Ramos (cell line): ENCODE measurements at regions not wholly inside any gene's neighbourhood (a gene's known extent, or its start where the extent isn't known, plus 50 kb on each side); places are given as distances from the start of the nearest gene placed in this dataset.
"Not testable (repeated sequence)": the region's sequence is repeated elsewhere in the genome, so short reads cannot be mapped to it uniquely, and the experiment has no call there.

Source experiments
- in situ Hi-C: fragments of 300-500 bp; cut with MboI; formaldehyde crosslinking; loops from one replicate; pipeline ENCODE4 v1.14.3; 2022; ENCODE audit warnings: low sequenced_read_pairs; ENCODE audit not compliant: unreplicated experiment

DNA sequence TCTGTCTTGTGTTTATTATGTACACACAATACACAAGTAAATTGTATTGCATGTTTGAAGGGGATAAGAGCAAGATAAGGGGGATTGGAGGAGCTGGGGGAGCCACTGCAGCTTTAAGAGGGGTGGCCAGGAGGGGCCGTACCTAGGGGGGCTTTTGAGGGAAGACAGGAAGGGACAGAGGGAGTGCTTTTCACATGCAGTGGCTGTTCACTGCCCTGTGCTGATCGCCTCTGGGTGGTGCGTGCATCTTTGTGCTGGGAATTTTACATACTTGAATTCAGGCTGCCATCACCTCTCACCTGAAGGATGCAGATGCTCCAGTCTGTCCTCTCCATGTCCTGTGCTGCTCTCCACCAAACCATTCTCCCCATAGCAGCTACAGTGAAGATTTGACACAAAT, 179.5 kb downstream of the PTPRU start:
- in situ Hi-C loops = no loop called here

DNA sequence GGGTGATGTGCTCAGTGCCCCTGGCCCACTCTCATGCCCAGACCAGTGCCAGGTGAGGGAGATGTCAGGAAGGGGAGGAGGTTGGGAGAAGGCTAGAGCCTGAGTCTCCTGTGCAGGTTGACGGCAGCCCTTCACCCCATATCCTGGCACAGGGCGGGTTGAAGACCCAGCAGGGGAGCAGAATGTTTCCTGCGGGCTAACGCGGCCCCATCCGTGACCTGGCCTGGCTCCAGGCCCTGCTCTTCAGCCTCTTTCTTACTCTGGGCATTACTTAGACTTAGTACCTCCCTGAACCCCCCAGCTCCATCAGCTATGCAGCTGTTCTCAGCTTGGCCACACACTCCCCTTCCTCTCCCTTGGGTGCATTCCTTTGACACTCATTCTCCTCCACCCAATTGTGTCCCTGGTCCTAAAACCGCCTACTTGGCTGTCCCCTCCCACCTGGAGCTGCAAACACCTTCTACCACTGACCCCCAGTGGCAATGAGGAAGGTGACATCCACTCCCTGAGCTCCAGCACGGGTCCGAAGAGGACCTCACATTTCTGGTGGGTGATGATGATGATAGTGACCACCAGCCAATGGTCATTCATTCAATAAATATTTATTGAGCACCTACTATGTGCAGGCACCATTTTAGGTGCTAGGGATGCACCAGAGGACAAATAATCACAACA, 179.0 kb downstream of the PTPRU start:
- in situ Hi-C loops = no loop called here

DNA sequence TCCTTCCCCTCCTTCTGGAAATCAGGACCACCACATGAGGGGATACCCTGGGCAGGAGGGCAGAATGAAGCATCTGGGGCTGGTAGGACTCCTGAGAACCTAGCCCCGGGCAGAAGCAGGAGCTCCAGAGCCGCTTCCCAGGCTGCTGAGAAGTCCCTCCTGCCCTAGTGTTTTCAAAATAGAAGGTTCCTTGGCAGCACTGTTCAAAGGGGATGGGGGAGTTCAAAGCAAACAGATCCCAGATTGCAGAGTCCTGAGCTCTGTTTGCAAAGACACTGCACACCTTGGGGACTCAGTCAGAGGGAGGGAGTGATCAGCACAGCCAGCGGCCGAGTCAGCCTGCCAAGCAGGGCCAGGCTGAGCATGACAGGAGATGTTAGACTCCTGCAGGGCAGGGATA, 177.8 kb downstream of the PTPRU start:
- in situ Hi-C loops = no loop called here

DNA sequence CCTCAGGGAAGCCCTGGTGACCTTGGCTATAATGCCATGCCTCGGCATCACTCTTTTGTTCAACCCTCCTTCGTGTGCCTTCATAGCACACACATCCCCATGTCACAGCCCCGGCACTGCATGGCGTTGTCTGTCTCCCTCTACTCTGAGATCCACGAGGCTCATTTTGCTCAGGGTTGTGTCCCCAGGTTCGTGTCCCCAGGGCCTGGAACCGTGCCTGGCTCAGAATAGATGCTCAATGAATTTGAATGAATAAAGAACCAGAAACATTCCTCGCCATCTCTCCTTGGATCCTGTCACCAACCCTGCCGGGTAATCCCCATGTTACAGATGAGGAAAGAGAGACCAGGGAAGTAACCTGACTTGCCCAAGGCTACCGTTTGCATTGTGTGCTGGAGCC, 177.3 kb downstream of the PTPRU start:
- in situ Hi-C loops = no loop called here

DNA sequence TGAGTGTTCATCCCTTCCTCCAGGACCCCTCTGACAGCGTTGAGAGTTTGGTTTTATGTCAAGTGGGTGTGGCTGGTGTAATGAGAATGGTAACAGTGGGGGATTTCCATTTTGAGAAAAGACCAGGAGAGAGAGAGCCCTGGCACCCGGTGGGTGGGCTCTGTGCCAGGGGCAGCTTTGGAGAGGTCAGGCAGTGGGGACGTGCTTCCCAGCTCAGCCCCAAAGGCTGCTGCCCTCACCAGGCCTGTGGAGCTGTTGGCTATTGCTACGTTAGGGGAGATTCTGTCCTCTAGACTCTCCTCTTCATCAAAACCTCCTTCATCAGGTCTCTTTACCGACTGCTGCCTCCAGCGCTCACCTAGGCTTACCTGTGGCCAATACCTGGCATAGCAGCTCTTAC, 176.3 kb downstream of the PTPRU start:
- in situ Hi-C loops = no loop called here

DNA sequence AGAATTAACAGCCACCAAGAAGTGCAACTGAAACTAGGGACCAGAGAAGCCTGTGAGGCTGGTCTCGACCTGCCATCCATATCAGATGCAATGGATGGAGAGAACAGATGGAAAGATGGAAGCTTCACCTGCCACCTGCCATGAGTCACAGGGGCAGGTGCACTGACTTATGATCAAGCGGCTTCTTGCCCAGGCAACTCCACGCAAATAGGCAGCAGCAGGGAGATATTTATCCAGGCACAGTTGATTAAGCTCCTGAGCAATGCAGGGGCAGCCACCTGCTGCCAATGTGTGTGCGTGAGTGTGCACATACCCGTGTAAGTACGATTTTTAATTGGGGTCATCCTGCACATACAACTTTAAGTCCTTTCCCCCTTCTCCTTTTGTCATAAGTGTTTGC, 174.2 kb downstream of the PTPRU start:
- in situ Hi-C loops = no loop called here

DNA sequence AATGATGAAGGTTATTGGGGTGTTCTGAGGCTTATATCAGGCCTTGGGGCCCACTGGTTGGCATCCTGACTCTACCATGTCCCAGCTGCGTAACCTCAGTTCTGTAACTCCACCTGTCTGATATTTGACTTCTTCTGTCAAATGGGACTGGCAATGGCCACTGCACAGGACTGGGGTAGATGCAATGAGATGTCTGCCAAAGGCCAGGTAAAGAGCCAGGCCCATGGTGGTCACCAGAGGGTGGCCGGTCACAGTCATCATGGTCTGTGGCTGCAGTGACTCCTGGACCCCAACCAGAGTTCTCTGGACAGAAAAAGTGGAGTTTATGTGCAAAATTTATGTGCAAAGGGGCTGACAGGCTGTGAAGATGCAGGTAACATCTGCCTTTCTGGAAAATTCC, 173.3 kb downstream of the PTPRU start:
- in situ Hi-C loops = no loop called here

DNA sequence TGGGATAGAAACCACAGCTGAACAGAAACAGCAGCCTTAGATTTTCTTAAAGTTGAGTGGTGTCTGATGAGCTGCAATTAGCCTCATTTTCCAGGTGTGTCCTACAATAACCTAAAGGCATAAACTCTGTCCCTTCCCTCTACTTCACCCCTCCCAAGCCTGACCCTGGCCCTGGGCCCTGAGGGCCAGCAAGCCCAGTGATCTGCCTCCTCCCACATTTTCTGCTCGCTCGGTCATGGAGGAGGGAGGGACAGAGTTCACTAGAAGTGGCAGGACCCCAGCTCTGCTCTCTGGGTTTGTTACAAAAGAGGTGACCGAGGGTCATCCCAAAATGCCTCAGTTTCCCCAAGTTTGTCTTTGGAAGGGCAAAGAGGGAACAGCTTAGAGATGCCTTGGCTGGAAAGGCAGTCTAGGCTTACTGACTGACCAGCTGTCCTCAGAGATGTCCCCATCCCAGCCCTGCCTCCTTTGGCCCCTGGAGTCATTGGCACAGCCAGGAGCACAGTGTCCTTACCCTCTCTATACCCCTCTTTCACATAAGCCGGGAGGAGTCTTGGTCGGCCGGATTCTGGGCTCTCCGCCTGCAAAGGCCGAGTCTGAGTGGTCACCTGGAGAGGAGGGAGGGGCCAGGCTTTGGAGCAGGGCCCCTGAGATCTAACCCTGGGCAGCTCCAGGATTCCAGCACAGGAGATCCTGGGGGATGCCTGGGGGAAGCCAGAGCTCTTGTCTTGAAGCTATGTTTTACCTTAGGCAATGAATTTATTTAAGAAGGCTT, 172.7 kb downstream of the PTPRU start:
- in situ Hi-C loops = no loop called here

DNA sequence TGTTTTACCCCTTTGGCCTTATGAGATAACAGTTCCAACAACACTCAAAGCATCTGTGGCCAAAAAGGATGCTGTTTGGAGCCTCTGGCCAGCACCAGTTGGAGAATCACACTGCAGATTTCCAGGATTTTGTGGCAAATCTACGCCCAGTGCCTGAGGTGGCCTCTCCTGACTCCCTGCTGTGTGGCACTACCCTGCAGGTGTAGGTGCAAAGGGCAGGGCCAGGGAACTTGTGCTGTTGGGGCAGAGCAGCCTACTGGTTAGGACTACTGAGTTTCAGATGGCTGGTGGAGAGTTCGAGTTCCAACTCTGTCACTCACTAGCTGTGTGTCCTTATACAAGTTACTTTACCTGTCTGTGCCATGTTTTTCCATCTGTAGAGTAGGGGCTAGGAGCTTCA, 170.5 kb downstream of the PTPRU start:
- in situ Hi-C loops = no loop called here

DNA sequence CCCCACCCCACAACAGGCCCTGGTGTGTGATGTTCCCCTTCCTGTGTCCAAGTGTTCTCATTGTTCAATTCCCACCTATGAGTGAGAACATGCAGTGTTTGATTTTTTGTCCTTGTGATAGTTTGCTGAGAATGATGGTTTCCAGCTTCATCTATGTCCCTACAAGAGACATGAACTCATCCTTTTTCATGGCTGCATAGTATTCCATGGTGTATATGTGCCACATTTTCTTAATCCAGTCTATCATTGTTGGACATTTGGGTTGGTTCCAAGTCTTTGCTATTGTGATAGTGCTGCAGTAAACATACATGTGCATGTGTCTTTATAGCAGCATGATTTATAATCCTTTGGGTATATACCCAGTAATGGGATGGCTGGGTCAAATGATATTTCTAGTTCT, 163.9 kb downstream of the PTPRU start:
- in situ Hi-C loops = not testable (repeated sequence)

DNA sequence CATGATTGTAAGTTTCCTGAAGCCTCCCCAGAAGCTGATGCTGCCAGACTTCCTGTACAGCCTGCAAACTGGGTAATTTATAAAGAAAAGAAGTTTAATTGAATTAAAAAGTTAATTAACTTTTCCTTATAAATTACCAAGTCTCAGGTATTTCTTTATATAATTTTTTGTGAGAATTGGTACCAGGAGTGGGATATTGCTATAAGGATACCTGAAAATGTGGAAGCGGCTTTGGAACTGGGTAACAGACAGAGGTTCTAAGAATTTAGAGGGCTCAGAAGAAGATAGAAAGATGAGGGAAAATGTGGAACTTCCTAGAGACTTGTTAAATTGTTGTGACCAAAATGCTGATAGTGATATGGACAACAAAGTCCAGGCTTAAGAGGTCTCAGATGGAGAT, 163.1 kb downstream of the PTPRU start:
- in situ Hi-C loops = no loop called here

DNA sequence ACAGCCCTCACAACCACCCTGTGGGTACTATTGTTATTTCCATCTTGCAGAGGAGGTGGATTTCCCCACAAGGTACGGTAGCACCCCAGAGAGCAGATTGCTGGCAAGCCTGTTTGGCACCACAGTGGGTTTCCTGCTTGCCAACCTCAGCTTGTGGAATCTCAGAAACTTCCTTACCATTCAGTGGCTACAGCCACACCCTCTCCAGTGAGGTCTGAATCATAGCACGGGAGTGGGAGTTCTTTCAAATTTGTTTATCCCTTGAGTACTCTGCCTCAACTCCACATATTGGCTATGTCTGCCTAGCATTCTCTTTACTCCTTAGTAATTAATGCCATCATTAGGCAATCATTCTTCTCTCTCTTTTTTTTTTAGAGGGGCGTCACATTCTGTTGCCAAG, 162.1 kb downstream of the PTPRU start:
- in situ Hi-C loops = no loop called here

DNA sequence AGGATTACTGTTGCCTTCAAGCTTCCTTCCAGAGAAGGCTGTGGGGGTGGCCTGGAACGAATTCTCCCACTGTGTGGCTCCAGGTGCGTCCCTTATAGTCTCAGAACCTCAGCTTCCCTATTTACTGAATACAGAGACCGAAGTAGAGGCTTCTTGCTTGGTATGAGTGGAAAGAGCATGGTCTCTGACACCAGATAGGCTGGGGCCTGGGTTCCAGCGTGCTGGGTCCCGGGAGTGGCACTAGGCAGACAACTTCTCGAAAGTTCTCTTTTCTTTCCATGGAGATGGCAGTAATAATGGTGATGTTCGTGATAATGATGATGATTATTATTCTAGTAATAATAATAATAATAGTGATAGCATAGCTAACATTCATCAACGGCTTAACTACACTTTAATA, 161.7 kb downstream of the PTPRU start:
- in situ Hi-C loops = no loop called here

DNA sequence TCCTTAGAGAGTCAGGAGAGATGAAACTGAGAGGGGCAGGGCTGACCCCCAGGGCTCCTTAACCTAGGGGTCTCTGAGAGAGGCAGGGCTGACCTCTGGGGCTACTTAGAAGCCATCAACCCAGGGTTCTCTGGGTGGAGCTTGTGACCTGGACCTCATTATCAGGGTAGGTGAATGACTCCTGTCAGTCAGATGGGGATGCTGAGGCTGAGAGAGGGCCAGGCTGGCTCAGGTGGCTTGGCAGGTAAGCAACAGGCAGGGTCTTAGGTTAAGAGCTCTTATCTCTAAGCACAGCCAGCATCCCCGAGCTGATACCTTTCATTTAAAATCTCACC, 160.9 kb downstream of the PTPRU start:
- in situ Hi-C loops = no loop called here

DNA sequence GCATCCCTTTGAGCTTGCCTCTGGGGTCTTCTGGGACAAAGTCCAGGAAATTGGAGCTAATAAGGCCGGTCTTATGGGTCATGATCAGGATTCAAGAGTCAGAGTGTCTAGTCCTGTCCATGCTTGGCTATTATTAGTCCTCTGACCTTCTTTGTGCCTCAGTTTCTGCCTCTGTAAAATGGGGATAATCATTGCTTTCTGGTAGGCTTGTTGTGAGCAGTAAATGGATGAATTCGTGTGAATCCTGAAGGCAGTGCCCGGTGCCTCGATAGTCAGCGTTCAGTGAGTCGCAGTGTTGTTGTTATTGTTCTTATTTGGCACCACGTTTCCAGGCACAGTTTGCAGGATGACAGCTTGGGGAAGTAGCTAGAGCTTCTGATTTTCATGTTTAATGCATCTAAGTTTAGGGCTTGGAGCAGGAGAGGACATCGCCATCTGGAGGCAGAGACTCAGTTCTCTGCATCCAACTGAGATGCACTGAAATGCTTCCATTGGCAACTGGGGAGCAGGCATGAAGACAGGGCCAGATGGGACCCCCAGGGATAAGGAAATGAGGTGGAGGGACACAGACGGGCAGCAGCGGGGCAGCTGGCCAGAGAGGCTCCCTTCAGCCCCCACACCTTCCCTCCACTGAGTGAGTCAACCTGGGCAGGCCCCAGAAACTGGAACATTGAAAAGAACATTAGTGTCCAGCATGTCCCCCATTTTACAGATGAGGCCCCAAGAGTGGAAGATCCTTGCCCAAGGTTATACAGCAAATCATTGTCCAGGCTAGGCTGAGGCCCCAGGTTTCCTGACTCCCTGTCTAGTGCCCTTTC, 160.3 kb downstream of the PTPRU start:
- in situ Hi-C loops = no loop called here

DNA sequence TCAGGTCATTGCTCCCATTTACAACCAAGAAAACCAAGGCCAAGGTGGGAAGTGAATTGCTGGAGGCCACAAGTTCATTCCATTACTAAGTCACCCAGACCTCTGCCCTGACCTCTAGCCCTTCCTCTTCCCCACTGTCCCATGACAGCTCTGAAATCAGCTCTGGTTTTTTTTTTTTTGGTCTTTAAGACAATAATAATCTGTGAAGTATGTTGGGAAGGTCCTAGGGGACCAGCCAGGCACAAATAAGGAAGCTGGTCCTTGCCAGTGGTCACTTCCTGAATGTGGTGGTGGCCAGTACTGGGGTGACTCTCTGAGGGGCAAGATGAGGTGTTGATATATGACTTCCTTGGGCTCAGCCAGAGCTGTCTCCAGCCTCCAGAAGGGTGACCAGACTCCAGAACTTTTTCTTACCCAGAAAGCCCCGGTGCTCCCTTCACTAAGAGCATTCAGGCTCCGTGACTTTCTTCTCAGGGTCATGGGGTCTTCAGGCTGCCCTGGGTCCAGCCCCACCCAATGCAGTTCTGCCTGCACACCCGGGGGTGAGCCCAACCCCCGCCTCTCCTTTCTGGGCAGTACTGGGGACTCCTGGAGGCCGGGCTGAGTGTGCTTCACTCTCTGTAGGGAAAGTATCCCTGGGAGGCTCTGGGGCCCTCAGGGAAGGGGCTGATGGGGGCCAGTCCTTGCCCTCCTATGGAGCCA, 159.6 kb downstream of the PTPRU start:
- in situ Hi-C loops = no loop called here

DNA sequence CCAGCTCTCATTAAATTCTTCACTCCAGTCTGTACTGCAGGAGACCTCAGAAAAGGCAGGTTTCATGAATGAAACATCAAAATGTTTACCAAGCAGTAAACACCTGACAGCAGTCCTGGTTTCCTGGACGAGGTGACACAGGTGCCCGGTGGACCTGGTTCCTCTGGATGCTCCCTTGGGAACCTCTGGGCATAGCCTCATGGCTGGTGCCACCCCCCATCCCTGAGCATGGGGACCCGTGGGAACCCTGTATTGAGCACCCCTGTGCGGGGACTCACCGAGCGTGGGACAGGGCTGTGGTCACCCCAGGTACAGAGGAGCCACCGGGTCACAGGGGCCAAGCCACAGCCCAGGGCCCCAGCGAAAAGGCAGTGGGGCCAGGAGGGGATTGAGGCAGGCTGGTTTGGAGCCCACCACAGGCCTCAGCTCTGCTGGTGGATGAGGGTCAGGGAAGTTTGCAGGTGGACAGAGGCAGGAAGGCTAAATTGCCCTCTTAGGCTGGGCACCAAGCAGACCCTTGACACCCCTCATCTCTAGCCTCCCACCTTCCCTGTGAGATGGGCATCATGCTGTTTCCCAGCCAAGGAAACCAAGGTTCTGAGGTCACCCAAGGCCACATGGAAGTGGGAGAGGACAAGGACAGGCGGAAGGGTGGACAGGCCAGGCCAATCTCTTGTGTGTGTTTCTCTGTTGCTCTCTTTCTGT, 158.4 kb downstream of the PTPRU start:
- in situ Hi-C loops = no loop called here

DNA sequence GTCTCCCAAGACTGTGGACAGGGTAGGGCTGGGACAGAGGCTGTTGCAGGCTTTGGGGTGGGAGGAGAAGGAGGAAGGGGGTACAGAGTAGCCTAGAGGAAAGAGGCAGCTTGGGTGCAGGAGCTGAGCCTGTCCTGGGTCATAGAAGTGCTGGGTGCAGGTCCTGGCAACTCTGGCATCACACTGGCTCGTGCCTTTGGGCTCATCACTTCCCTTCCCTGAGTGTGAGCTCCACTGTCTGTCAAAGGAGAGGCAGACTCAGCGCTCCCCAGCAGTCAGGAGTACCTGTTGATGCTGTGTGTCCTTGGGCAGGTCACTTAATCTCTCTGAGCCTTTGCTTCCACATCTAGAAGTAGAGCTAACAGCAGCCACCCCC, 157.1 kb downstream of the PTPRU start:
- in situ Hi-C loops = no loop called here

DNA sequence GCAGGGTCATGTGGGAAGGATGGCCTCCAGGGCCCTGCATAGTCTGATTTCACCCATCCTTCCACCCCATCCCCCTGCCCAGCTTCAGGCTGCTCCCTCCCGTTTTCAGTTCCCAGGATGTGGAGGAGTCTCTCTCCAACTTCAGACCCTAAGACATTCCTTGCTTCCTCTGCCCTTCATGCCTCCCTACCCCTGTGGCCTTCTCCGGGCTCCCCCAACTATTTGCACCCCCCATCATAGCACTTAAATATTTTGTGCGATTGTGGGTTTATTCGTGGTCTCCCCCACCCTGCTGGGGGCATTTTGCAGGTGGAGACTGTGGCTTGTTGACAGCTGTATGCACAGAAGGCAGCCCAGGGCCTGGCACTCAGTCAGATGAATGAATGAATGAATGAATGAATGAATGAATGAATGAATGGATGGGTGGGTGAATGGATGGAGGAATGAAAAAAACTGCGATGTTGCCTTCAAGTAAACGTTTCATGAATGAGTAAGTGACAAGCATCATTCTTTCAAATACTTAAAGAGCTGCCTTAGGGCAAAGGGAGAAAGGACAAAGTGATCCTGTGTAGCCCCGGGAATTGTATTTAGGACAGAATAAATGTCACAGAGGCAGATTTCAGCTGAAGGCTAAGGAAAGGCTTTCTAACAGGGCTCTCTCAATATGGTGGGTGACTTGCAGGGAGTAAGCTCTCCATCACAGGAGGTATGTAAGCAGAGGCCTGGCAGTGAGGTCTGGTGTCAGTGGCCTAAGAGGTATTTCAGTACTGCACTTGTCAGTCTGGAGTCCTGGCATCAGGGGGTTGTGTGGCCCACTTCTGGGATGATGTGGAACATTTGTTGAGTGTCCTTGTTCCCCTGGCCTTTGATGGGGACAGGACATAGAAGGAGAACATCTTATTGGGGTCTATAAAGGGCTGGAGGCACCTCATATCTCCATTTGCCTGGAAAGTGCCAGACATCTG, 156.4 kb downstream of the PTPRU start:
- in situ Hi-C loops = no loop called here
